ENCODE measurements at regions not wholly inside any gene's neighbourhood (a gene's known extent, or its start where the extent isn't known, plus 50 kb on each side); places are given as distances from the start of the nearest gene placed in this dataset.

GRCh38 chr4:58042176-58042575 is 932.0 kb upstream of the IGFBP7 start:
- H3K4me3 ChIP-seq: no peak overlapping the region
- no peaks in the 10 kb centered on the region for H3K4me1 ChIP-seq
- intact Hi-C loops (cut with DNase I): no loop called here
- no peaks in the 10 kb centered on the region for H3K27me3 ChIP-seq
- peaks cover 0 to 9% of the 10 kb centered on the region in 2 donors for H3K9me3 ChIP-seq
- TF ChIP-seq, protein P1, sequence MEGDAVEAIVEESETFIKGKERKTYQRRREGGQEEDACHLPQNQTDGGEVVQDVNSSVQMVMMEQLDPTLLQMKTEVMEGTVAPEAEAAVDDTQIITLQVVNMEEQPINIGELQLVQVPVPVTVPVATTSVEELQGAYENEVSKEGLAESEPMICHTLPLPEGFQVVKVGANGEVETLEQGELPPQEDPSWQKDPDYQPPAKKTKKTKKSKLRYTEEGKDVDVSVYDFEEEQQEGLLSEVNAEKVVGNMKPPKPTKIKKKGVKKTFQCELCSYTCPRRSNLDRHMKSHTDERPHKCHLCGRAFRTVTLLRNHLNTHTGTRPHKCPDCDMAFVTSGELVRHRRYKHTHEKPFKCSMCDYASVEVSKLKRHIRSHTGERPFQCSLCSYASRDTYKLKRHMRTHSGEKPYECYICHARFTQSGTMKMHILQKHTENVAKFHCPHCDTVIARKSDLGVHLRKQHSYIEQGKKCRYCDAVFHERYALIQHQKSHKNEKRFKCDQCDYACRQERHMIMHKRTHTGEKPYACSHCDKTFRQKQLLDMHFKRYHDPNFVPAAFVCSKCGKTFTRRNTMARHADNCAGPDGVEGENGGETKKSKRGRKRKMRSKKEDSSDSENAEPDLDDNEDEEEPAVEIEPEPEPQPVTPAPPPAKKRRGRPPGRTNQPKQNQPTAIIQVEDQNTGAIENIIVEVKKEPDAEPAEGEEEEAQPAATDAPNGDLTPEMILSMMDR (IDR thresholded peaks at IDR 0.05): no peak
- DNase-seq (no peak), ATAC-seq (no peak)
- no peaks in the 10 kb centered on the region for H3K36me3 ChIP-seq
- no peak overlapping the region for H3K27ac ChIP-seq

- H3K4me3 ChIP-seq: no peak overlapping the region
- no peaks in the 10 kb centered on the region for H3K36me3 ChIP-seq
- DNase-seq (no peak), ATAC-seq (no peak)
- intact Hi-C loops (cut with DNase I): no loop called here
- no peak overlapping the region for H3K27ac ChIP-seq
- H3K27me3 ChIP-seq: no peaks in the 10 kb centered on the region
- H3K9me3 ChIP-seq: no peaks in the 10 kb centered on the region
- H3K4me1 ChIP-seq: no peaks in the 10 kb centered on the region
- TF ChIP-seq, protein P1 (IDR thresholded peaks at IDR 0.05): no peak
Measured at GRCh38 chr4:57993944-57994343, 883.8 kb upstream of the IGFBP7 start.

GRCh38 chr4:57989430-57989829 is 879.2 kb upstream of the IGFBP7 start:
- H3K27me3 ChIP-seq: no peaks in the 10 kb centered on the region
- H3K4me3 ChIP-seq: no peak overlapping the region
- TF ChIP-seq, protein P1 (IDR thresholded peaks at IDR 0.05): no peak
- H3K36me3 ChIP-seq: no peaks in the 10 kb centered on the region
- H3K9me3 ChIP-seq: no peaks in the 10 kb centered on the region
- peak in 1 of 4 donors; percentile 10 for DNase-seq
- ATAC-seq: no peak
- no peaks in the 10 kb centered on the region for H3K4me1 ChIP-seq
- no peak overlapping the region for H3K27ac ChIP-seq
- intact Hi-C loops (cut with DNase I): no loop called here

GRCh38 chr4:57985161-57985560 is 875.0 kb upstream of the IGFBP7 start:
- TF ChIP-seq, protein P1 (IDR thresholded peaks at IDR 0.05): no peak
- Histone ChIP-seq H3K4me3 (no peak overlapping the region), H3K27me3 (no peaks in the 10 kb centered on the region), H3K27ac (no peak overlapping the region), H3K4me1 (no peaks in the 10 kb centered on the region), H3K9me3 (no peaks in the 10 kb centered on the region), H3K36me3 (no peaks in the 10 kb centered on the region)
- ATAC-seq (no peak), DNase-seq (no peak)
- intact Hi-C loops (cut with DNase I): no loop called here

DNA sequence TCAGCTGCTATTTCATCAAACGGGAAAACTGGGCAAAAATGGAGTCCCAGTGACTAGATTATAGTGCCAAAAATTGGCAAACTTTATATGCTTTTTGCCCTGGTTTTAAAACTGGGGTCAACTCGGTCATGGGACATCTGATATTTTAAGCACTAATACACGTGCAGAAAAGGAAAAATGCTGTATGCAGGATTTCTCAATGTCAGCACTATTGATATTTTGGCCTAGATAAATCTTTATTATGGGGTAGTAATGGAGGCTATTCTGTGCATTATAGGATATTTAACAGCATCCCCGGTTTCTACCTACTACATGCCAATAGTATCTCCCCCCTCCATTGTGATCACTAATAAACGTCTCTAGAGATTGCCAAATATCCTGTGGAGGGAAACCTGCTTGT is 870.9 kb upstream of the IGFBP7 start:
- Histone ChIP-seq H3K36me3 (no peaks in the 10 kb centered on the region), H3K4me3 (no peak overlapping the region), H3K27me3 (no peaks in the 10 kb centered on the region), H3K27ac (no peak overlapping the region), H3K4me1 (no peaks in the 10 kb centered on the region), H3K9me3 (no peaks in the 10 kb centered on the region)
- TF ChIP-seq, protein P1 (IDR thresholded peaks at IDR 0.05): no peak
- intact Hi-C loops (cut with DNase I): no loop called here
- DNase-seq (no peak), ATAC-seq (no peak)

All from left lung (tissue), 4 donors.